Loucy (cell line): ENCODE measurements at regions not wholly inside any gene's neighbourhood (a gene's known extent, or its start where the extent isn't known, plus 50 kb on each side); places are given as distances from the start of the nearest gene placed in this dataset.

Source experiments
- H2AFZ ChIP-seq: fragments of 200-600 bp; sonication (generic); 2 replicates; pipeline ENCODE4 v1.6.0; 2016; ENCODE audit warnings: antibody characterized with exemption, mild to moderate bottlenecking, low read length, moderate library complexity
- H3F3A ChIP-seq: fragments of 200-600 bp; 2 replicates; pipeline ENCODE4 v1.6.0; 2016; ENCODE audit warnings: antibody characterized with exemption, low read depth, mild to moderate bottlenecking
- H3K27me3 ChIP-seq: fragments of 200-600 bp; sonication (generic); 2 replicates; pipeline ENCODE4 v1.6.1; 2014; ENCODE audit warnings: low read length, mild to moderate bottlenecking; ENCODE audit not compliant: insufficient read depth, poor library complexity, severe bottlenecking
- H3K36me3 ChIP-seq: fragments of 200-600 bp; sonication (generic); 2 replicates; pipeline ENCODE4 v1.6.1; 2016; ENCODE audit warnings: low read length; ENCODE audit not compliant: insufficient read depth
- H3K4me1 ChIP-seq: fragments of 200-600 bp; sonication (generic); 2 replicates; pipeline ENCODE4 v1.5.1; 2014; ENCODE audit warnings: low read length, mild to moderate bottlenecking; ENCODE audit not compliant: insufficient read depth, poor library complexity, severe bottlenecking
- H3K4me2 ChIP-seq: fragments of 200-600 bp; sonication (generic); 2 replicates; pipeline ENCODE4 v1.6.0; 2014; ENCODE audit warnings: antibody characterized with exemption, low read length, low read depth, mild to moderate bottlenecking; ENCODE audit not compliant: poor library complexity, severe bottlenecking
- H3K4me3 ChIP-seq: fragments of 200-600 bp; sonication (generic); 2 replicates; pipeline ENCODE4 v1.5.1; 2014; ENCODE audit warnings: low read length, mild to moderate bottlenecking, mixed read lengths; ENCODE audit not compliant: poor library complexity, severe bottlenecking
- H3K79me2 ChIP-seq: fragments of 200-600 bp; sonication (generic); 2 replicates; pipeline ENCODE4 v1.6.1; 2014; ENCODE audit warnings: low read length; ENCODE audit not compliant: insufficient read depth
- H3K9ac ChIP-seq: fragments of 200-600 bp; sonication (generic); 2 replicates; pipeline ENCODE4 v1.6.0; 2014; ENCODE audit warnings: mild to moderate bottlenecking, low read depth, low read length, moderate library complexity; ENCODE audit not compliant: poor library complexity, severe bottlenecking
- H3K9me2 ChIP-seq: fragments of 200-600 bp; sonication (generic); replicated peaks from 2 replicates; pipeline ENCODE4 v1.6.1; 2016; ENCODE audit warnings: low read depth, low read length, mixed read lengths
- H3K9me3 ChIP-seq: fragments of 200-600 bp; sonication (generic); 2 replicates; pipeline ENCODE4 v1.6.1; 2014; ENCODE audit warnings: mild to moderate bottlenecking, antibody characterized with exemption, low read length, low read depth; ENCODE audit not compliant: insufficient read depth
- H4K20me1 ChIP-seq: fragments of 200-600 bp; sonication (generic); 2 replicates; pipeline ENCODE4 v1.6.0; 2014; ENCODE audit warnings: antibody characterized with exemption, low read length, mild to moderate bottlenecking; ENCODE audit not compliant: insufficient read depth, poor library complexity, severe bottlenecking
- CTCF ChIP-seq: fragments of 200-600 bp; sonication (generic); conservative IDR thresholded peaks from 2 replicates; pipeline ENCODE4 v1.5.1; 2014; ENCODE audit warnings: mild to moderate bottlenecking, antibody characterized with exemption, low read length
- EZH2phosphoT487 ChIP-seq: fragments of 200-600 bp; IDR thresholded peaks from 2 replicates; pipeline ENCODE4 v1.6.1; 2018; ENCODE audit warnings: antibody characterized with exemption, mild to moderate bottlenecking, moderate library complexity, borderline replicate concordance

GRCh38 chr2:17319090-17319489 is 199.2 kb downstream of the RAD51AP2 start:
- Histone ChIP-seq H3F3A (no peaks in the 10 kb centered on the region), H3K4me2 (no peak overlapping the region), H3K9me3 (no peaks in the 10 kb centered on the region), H3K9me2 (no peaks in the 10 kb centered on the region), H3K36me3 (no peaks in the 10 kb centered on the region), H2AFZ (no peak overlapping the region), H4K20me1 (no peaks in the 10 kb centered on the region), H3K27me3 (no peaks in the 10 kb centered on the region), H3K4me1 (no peaks in the 10 kb centered on the region), H3K4me3 (no peak overlapping the region), H3K9ac (no peak overlapping the region), H3K79me2 (no peaks in the 10 kb centered on the region)
- TF ChIP-seq CTCF (no peak), EZH2phosphoT487 (no peak)

DNA sequence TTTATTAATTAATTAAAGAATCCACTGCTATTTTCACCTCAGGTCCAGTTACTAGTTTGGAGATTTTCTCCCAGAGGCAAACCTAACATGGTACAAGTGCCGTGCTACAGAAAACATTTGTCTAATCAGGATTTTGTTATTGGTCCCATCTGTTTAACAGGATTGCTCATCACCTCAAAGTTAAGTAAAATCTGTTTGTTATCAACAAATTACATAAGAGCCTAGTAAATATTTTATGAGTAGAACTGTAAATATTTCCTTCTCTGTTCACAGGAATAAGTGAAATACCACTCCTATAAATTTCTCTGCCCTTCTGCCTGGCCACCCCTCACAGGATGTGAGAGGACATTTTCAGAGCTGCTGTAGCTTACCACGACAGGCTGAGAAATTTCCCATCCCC is 200.2 kb downstream of the RAD51AP2 start:
- Histone ChIP-seq H3K79me2 (no peaks in the 10 kb centered on the region), H2AFZ (no peak overlapping the region), H3K9me2 (no peaks in the 10 kb centered on the region), H4K20me1 (no peaks in the 10 kb centered on the region), H3K4me1 (no peaks in the 10 kb centered on the region), H3K9me3 (no peaks in the 10 kb centered on the region), H3K27me3 (no peaks in the 10 kb centered on the region), H3K36me3 (no peaks in the 10 kb centered on the region), H3F3A (no peaks in the 10 kb centered on the region), H3K4me3 (no peak overlapping the region), H3K9ac (no peak overlapping the region), H3K4me2 (no peak overlapping the region)
- no peak for TF ChIP-seq EZH2phosphoT487
- no peak for TF ChIP-seq CTCF

GRCh38 chr2:17317439-17317976 is 200.7 kb downstream of the RAD51AP2 start:
- Histone ChIP-seq H3K9me2 (no peaks in the 10 kb centered on the region), H3K27me3 (no peaks in the 10 kb centered on the region), H3K4me3 (no peak overlapping the region), H3K9ac (no peak overlapping the region), H3K4me2 (no peak overlapping the region), H2AFZ (no peak overlapping the region), H3K36me3 (no peaks in the 10 kb centered on the region), H3F3A (no peaks in the 10 kb centered on the region), H3K79me2 (no peaks in the 10 kb centered on the region), H4K20me1 (no peaks in the 10 kb centered on the region), H3K9me3 (no peaks in the 10 kb centered on the region), H3K4me1 (no peaks in the 10 kb centered on the region)
- TF ChIP-seq CTCF, result no peak
- no peak for TF ChIP-seq EZH2phosphoT487
